ENCODE measurements at regions not wholly inside any gene's neighbourhood (a gene's known extent, or its start where the extent isn't known, plus 50 kb on each side); places are given as distances from the start of the nearest gene placed in this dataset.

DNA sequence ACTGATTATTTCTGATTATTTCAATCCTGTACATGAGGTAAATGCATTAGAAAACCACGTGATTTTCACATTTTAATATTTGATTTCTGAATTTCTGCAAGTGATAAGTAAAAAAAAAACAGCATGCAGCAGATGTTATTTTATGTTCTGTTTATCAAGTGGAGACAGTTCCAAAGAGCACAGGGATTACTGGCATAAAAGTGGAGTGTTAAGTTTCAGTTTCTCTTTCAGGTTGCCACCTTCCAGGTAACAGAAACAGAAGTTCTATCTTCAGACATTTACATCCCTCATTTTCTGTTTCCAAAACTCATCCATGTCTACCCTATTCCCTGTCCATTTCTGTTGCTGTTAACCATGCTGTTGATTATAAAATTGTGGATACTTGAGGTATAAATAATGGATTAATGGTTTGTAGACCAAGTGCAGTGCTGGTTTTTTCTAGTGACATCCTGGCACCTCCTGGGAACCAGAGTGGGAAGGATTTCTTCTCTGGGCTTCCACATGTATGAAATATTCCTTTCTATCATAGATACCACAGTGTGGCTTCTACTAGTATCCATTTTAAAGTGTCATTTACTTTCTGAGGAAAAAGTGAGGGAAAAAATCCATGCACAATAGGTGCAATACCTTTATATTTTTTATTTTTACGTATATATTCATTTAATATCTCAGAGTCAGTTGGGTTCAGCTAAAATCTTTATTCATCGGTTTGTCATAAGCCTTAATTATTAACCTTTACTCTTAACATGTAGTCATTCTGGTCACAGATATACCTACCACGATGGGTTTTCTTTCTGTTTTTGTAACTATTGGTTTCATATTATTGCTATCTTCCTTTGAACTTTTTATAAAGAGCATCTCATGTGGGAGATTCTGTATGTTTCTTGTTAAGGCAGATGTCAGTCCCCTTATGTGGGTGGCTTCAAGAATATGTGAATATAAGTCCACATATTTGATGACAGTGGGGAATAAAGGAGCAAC is 1010.0 kb downstream of the SQOR start:
- TF ChIP-seq, protein P1, sequence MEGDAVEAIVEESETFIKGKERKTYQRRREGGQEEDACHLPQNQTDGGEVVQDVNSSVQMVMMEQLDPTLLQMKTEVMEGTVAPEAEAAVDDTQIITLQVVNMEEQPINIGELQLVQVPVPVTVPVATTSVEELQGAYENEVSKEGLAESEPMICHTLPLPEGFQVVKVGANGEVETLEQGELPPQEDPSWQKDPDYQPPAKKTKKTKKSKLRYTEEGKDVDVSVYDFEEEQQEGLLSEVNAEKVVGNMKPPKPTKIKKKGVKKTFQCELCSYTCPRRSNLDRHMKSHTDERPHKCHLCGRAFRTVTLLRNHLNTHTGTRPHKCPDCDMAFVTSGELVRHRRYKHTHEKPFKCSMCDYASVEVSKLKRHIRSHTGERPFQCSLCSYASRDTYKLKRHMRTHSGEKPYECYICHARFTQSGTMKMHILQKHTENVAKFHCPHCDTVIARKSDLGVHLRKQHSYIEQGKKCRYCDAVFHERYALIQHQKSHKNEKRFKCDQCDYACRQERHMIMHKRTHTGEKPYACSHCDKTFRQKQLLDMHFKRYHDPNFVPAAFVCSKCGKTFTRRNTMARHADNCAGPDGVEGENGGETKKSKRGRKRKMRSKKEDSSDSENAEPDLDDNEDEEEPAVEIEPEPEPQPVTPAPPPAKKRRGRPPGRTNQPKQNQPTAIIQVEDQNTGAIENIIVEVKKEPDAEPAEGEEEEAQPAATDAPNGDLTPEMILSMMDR (IDR thresholded peaks at IDR 0.05) = no peak
- no peak for TF ChIP-seq POLR2A (IDR thresholded peaks at IDR 0.05)

Measured in esophagus squamous epithelium (tissue), 4 donors.